Liver (tissue), 8 donors: ENCODE measurements at regions not wholly inside any gene's neighbourhood (a gene's known extent, or its start where the extent isn't known, plus 50 kb on each side); places are given as distances from the start of the nearest gene placed in this dataset.

Experiments
- DNase-seq: peaks from one replicate; pipeline ENCODE4 v3.0.0-alpha.2; 2017; ENCODE audit warnings: low spot score
- H3K27ac ChIP-seq, 2 donors: one replicate each; pipeline ENCODE4 v1.7.0; 2013; ENCODE audit warnings: inconsistent platforms in 2 of 2, low read length in 2 of 2, control low read depth in 1 of 2, low read depth in 1 of 2, mild to moderate bottlenecking in 1 of 2
- H3K27me3 ChIP-seq, 4 donors: one replicate each; pipeline versions ENCODE4 v1.6.1 to v1.7.0; 2013; ENCODE audit warnings: low read length in 3 of 4, inconsistent platforms in 1 of 4, mild to moderate bottlenecking in 1 of 4, moderate library complexity in 1 of 4; ENCODE audit not compliant: control insufficient read depth in 4 of 4, insufficient read depth in 4 of 4
- H3K36me3 ChIP-seq, 4 donors: one replicate each; pipeline versions ENCODE4 v1.6.1 to v1.7.0; 2013; ENCODE audit warnings: low read length in 3 of 4, mild to moderate bottlenecking in 3 of 4, low read depth in 1 of 4, moderate library complexity in 1 of 4; ENCODE audit not compliant: control insufficient read depth in 4 of 4, insufficient read depth in 3 of 4
- H3K4me1 ChIP-seq, 4 donors: one replicate each; pipeline versions ENCODE4 v1.6.1 to v1.7.0; 2013; ENCODE audit warnings: low read length in 3 of 4, mild to moderate bottlenecking in 3 of 4, moderate library complexity in 1 of 4; ENCODE audit not compliant: control insufficient read depth in 4 of 4, insufficient read depth in 4 of 4
- H3K4me3 ChIP-seq, 3 donors: one replicate each; pipeline versions ENCODE4 v1.6.1 to v1.7.0; 2013; ENCODE audit warnings: low read length in 3 of 3, control low read depth in 1 of 3, low read depth in 1 of 3, mild to moderate bottlenecking in 1 of 3
- H3K9ac ChIP-seq, 2 donors: one replicate each; pipeline ENCODE4 v1.7.0; 2013; ENCODE audit warnings: low read length in 2 of 2, mild to moderate bottlenecking in 2 of 2, moderate library complexity in 2 of 2, control low read depth in 1 of 2, low read depth in 1 of 2
- H3K9me3 ChIP-seq, 4 donors: one replicate each; pipeline versions ENCODE4 v1.6.1 to v1.7.0; 2013; ENCODE audit warnings: low read length in 3 of 4; ENCODE audit not compliant: control insufficient read depth in 4 of 4
- EGR1 ChIP-seq, 2 donors: IDR thresholded peaks; 2 replicates each; pipeline ENCODE4 v1.6.1; 2016 to 2018; ENCODE audit warnings: antibody characterized with exemption in 2 of 2, low read depth in 2 of 2
- FOXA2 ChIP-seq: IDR thresholded peaks from 2 replicates; pipeline ENCODE4 v1.6.1; 2016; ENCODE audit warnings: antibody characterized with exemption
- HNF4G ChIP-seq: IDR thresholded peaks from 2 replicates; pipeline ENCODE4 v1.6.1; 2016; ENCODE audit warnings: antibody characterized with exemption
- JUND ChIP-seq, 2 donors: IDR thresholded peaks; 2 replicates each; pipeline ENCODE4 v1.6.1; 2016; ENCODE audit warnings: antibody characterized with exemption in 2 of 2
- NR2F2 ChIP-seq: IDR thresholded peaks from 2 replicates; pipeline ENCODE4 v1.6.1; 2016; ENCODE audit warnings: antibody characterized with exemption
- RAD21 ChIP-seq, 2 donors: IDR thresholded peaks; 2 replicates each; pipeline ENCODE4 v1.6.1; 2016; ENCODE audit warnings: antibody characterized with exemption in 2 of 2, mild to moderate bottlenecking in 2 of 2
- RXRA ChIP-seq, 2 donors: IDR thresholded peaks; 2 replicates each; pipeline ENCODE4 v1.6.1; 2017 to 2018; ENCODE audit warnings: antibody characterized with exemption in 2 of 2, mild to moderate bottlenecking in 1 of 2
- SP1 ChIP-seq: IDR thresholded peaks from 2 replicates; pipeline ENCODE4 v1.6.1; 2018; ENCODE audit warnings: antibody characterized with exemption, mild to moderate bottlenecking
- WGBS: extraction: QIAGEN DNeasy Blood & Tissue Kit; methylation state at CpG from one replicate; pipeline ENCODE4 v1.1.7; 2013; 5-methylcytosine and 5-hydroxymethylcytosine counted together
- TF ChIP-seq, protein P1 (sequence below): IDR thresholded peaks from 2 replicates; pipeline ENCODE4 v1.6.1; 2016; ENCODE audit warnings: antibody characterized with exemption
- TF ChIP-seq, protein P2 (sequence below): IDR thresholded peaks from 2 replicates; pipeline ENCODE4 v1.6.1; 2016; ENCODE audit warnings: antibody characterized with exemption, mild to moderate bottlenecking
- TF ChIP-seq, protein P3 (sequence below): fragments of 150-350 bp; IDR thresholded peaks from 2 replicates; pipeline ENCODE4 v1.5.1; 2017; ENCODE audit warnings: improper control_type of control experiment, low read depth, low read length; ENCODE audit not compliant: missing input control
- TF ChIP-seq, protein P4 (sequence below): IDR thresholded peaks from 2 replicates; pipeline ENCODE4 v1.6.1; 2016; ENCODE audit warnings: antibody characterized with exemption
- donor health status: healthy.
- donor health status: healthy.
- donor health status: healthy.
- donor health status: healthy.
- donor health status: healthy.

DNA sequence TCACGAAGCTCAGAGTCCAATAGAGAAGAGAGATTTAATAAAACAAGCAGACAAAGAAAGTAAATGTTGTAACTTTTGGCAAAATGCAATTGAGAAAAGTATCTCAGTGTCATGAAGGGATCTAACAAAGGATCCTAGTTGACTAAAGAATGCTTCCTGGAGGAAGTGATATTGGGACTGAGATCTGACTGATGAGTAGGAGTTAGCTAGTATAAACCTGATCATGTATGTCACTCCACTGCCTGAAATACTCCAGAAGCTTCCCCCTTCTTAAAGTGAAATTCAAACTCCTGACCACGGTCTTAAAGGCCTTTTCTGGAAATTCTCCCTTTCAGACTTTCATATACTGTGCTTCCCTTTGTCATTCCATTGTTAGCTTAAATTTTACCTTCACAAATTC lies 1102.4 kb upstream of the ZEB2 start:
- H3K36me3 ChIP-seq = no peaks in the 10 kb centered on the region
- WGBS = 80% methylated on average over 2 of the region's 2 CpGs
- H3K9ac ChIP-seq = no peak overlapping the region
- no peak overlapping the region for H3K27ac ChIP-seq
- DNase-seq = no peak
- no peaks in the 10 kb centered on the region for H3K4me1 ChIP-seq
- H3K27me3 ChIP-seq = no peaks in the 10 kb centered on the region
- TF ChIP-seq JUND (IDR thresholded peaks at IDR 0.05) = no peak
- TF ChIP-seq, protein P1, sequence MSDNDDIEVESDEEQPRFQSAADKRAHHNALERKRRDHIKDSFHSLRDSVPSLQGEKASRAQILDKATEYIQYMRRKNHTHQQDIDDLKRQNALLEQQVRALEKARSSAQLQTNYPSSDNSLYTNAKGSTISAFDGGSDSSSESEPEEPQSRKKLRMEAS = no peak
- TF ChIP-seq FOXA2 = no peak
- no peak for TF ChIP-seq RXRA (IDR thresholded peaks at IDR 0.05)
- TF ChIP-seq HNF4G = no peak
- no peak for TF ChIP-seq EGR1 (IDR thresholded peaks at IDR 0.05; ENCODE audit: low read depth in 2 of 2)
- no peak for TF ChIP-seq SP1
- TF ChIP-seq RAD21 (IDR thresholded peaks at IDR 0.05) = no peak
- TF ChIP-seq, protein P2, sequence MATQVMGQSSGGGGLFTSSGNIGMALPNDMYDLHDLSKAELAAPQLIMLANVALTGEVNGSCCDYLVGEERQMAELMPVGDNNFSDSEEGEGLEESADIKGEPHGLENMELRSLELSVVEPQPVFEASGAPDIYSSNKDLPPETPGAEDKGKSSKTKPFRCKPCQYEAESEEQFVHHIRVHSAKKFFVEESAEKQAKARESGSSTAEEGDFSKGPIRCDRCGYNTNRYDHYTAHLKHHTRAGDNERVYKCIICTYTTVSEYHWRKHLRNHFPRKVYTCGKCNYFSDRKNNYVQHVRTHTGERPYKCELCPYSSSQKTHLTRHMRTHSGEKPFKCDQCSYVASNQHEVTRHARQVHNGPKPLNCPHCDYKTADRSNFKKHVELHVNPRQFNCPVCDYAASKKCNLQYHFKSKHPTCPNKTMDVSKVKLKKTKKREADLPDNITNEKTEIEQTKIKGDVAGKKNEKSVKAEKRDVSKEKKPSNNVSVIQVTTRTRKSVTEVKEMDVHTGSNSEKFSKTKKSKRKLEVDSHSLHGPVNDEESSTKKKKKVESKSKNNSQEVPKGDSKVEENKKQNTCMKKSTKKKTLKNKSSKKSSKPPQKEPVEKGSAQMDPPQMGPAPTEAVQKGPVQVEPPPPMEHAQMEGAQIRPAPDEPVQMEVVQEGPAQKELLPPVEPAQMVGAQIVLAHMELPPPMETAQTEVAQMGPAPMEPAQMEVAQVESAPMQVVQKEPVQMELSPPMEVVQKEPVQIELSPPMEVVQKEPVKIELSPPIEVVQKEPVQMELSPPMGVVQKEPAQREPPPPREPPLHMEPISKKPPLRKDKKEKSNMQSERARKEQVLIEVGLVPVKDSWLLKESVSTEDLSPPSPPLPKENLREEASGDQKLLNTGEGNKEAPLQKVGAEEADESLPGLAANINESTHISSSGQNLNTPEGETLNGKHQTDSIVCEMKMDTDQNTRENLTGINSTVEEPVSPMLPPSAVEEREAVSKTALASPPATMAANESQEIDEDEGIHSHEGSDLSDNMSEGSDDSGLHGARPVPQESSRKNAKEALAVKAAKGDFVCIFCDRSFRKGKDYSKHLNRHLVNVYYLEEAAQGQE = no peak
- TF ChIP-seq, protein P3, sequence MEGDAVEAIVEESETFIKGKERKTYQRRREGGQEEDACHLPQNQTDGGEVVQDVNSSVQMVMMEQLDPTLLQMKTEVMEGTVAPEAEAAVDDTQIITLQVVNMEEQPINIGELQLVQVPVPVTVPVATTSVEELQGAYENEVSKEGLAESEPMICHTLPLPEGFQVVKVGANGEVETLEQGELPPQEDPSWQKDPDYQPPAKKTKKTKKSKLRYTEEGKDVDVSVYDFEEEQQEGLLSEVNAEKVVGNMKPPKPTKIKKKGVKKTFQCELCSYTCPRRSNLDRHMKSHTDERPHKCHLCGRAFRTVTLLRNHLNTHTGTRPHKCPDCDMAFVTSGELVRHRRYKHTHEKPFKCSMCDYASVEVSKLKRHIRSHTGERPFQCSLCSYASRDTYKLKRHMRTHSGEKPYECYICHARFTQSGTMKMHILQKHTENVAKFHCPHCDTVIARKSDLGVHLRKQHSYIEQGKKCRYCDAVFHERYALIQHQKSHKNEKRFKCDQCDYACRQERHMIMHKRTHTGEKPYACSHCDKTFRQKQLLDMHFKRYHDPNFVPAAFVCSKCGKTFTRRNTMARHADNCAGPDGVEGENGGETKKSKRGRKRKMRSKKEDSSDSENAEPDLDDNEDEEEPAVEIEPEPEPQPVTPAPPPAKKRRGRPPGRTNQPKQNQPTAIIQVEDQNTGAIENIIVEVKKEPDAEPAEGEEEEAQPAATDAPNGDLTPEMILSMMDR = no peak
- no peak for TF ChIP-seq NR2F2
- TF ChIP-seq, protein P4, sequence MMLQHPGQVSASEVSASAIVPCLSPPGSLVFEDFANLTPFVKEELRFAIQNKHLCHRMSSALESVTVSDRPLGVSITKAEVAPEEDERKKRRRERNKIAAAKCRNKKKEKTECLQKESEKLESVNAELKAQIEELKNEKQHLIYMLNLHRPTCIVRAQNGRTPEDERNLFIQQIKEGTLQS = no peak
- H3K4me3 ChIP-seq = no peak overlapping the region
- no peaks in the 10 kb centered on the region for H3K9me3 ChIP-seq

DNA sequence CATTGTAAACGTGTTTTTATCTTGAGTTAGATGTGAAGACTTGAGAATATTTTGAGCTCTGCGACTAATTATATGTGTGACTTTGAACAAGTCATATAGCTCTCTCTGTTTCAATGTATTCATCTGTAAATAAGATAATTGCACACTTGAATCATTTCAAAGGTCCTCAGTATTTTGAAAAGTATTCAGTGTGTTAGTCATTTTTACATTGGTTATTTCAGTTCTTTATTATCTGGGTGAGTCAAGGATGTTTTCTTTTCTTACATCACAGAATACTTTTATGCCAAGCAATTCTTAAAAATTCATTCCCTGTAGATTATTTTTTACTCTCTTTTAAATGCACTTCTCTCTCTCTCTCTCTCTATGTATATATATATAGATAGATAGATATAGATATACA lies 1098.0 kb upstream of the ZEB2 start:
- H3K9me3 ChIP-seq = no peaks in the 10 kb centered on the region
- H3K4me1 ChIP-seq = no peaks in the 10 kb centered on the region
- DNase-seq = no peak
- TF ChIP-seq, protein P3 = no peak
- H3K36me3 ChIP-seq = no peaks in the 10 kb centered on the region
- no peak overlapping the region for H3K4me3 ChIP-seq
- H3K9ac ChIP-seq = no peak overlapping the region
- H3K27ac ChIP-seq = no peak overlapping the region
- WGBS = 70% methylated on average over 2 of the region's 2 CpGs
- no peaks in the 10 kb centered on the region for H3K27me3 ChIP-seq
